ENCODE measurements at regions not wholly inside any gene's neighbourhood (a gene's known extent, or its start where the extent isn't known, plus 50 kb on each side); places are given as distances from the start of the nearest gene placed in this dataset.
A peak's percentile ranks its signal among the peaks of the same experiment; 100 is the strongest.

- no peak for TF ChIP-seq ZFX (IDR thresholded peaks at IDR 0.05)
- TF ChIP-seq, protein P1, sequence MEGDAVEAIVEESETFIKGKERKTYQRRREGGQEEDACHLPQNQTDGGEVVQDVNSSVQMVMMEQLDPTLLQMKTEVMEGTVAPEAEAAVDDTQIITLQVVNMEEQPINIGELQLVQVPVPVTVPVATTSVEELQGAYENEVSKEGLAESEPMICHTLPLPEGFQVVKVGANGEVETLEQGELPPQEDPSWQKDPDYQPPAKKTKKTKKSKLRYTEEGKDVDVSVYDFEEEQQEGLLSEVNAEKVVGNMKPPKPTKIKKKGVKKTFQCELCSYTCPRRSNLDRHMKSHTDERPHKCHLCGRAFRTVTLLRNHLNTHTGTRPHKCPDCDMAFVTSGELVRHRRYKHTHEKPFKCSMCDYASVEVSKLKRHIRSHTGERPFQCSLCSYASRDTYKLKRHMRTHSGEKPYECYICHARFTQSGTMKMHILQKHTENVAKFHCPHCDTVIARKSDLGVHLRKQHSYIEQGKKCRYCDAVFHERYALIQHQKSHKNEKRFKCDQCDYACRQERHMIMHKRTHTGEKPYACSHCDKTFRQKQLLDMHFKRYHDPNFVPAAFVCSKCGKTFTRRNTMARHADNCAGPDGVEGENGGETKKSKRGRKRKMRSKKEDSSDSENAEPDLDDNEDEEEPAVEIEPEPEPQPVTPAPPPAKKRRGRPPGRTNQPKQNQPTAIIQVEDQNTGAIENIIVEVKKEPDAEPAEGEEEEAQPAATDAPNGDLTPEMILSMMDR (conservative IDR thresholded peaks at IDR 0.05) = no peak; the same call in 1 of the 2 replicates
- H3K27ac ChIP-seq = no peak overlapping the region
Observed at GRCh38 chr5:32852535-32852934, 141.4 kb downstream of the NPR3 start.

DNA sequence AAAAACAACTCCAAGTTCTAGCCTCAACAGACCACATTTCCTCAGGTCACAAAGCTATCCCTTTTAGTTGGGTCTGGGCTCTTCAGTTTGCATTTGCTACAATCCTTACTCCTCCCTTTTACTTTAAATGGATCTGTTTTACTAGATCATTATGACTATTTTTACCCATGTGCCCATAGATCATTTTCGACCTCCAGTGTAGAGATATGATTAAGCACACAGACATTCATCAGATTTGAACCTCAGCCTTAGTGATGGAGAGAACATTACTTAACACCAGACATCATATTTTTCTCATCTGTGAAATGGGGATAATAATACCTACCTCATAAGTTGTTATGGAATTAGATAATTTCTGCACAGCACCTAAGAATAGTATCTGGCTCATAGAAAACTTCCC lies 141.9 kb downstream of the NPR3 start:
- TF ChIP-seq, protein P1 (conservative IDR thresholded peaks at IDR 0.05) = 0 out of 2 replicates have a peak, but pooled peaks have one; percentile 12
- TF ChIP-seq ZFX (IDR thresholded peaks at IDR 0.05) = no peak
- no peak overlapping the region for H3K27ac ChIP-seq

DNA sequence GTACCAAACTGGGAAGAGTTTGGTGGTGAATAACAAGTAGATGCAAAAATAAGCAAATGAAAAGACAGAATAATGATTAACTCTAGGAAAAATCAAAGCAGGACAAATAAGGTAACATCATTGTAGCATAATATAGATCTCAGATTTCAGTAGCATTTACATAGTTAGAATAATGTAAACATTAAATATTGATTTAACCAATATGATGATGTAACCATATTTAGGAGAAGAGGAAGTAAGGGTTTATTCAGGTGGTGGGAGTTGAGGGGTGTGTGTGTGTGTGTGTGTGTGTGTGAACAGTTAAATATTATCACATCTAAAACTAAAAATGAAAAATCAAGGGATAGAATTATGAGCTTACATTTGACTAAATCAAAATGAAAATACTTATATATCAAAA lies 143.4 kb downstream of the NPR3 start:
- TF ChIP-seq, protein P1 (conservative IDR thresholded peaks at IDR 0.05) = no peak
- no peak for TF ChIP-seq ZFX (IDR thresholded peaks at IDR 0.05)
- H3K27ac ChIP-seq = no peak overlapping the region

GRCh38 chr5:32859211-32859641 lies 148.1 kb downstream of the NPR3 start:
- TF ChIP-seq ZFX (IDR thresholded peaks at IDR 0.05) = no peak
- TF ChIP-seq, protein P1 (conservative IDR thresholded peaks at IDR 0.05) = no peak
- no peak overlapping the region for H3K27ac ChIP-seq

DNA sequence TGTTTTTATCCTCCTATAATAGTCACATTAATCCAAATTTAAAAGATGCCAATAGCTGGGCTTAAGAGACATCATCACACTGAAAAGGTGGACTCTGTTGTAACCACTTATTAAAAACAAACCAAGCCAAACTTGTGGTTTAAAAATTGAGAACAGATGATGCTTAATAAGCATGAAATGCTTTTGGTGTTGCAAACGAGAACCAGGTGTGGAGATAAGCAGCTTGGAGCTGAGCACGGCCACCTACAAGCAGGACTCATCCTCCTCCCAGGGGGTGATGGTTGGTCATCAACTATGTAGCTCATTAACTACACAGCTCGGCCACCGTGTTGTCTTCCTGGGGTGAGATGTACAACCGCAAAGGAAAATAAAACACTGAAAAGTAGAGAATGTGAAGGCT lies 154.4 kb downstream of the NPR3 start:
- TF ChIP-seq, protein P1 (conservative IDR thresholded peaks at IDR 0.05) = no peak
- TF ChIP-seq ZFX (IDR thresholded peaks at IDR 0.05) = no peak
- H3K27ac ChIP-seq = no peak overlapping the region

GRCh38 chr5:32866138-32866537 lies 155.0 kb downstream of the NPR3 start:
- TF ChIP-seq, protein P1 (conservative IDR thresholded peaks at IDR 0.05) = no peak
- no peak for TF ChIP-seq ZFX (IDR thresholded peaks at IDR 0.05)
- H3K27ac ChIP-seq = no peak overlapping the region

GRCh38 chr5:32869216-32869615 lies 158.1 kb downstream of the NPR3 start:
- TF ChIP-seq ZFX (IDR thresholded peaks at IDR 0.05) = no peak
- TF ChIP-seq, protein P1 (conservative IDR thresholded peaks at IDR 0.05) = no peak
- H3K27ac ChIP-seq = no peak overlapping the region
